NCI-H82 treated with DMSO at 0.1 percent for 48 hours (cell line): ENCODE measurements at regions not wholly inside any gene's neighbourhood (a gene's known extent, or its start where the extent isn't known, plus 50 kb on each side); places are given as distances from the start of the nearest gene placed in this dataset.

Experiments used
- DNase-seq: peaks from one replicate; lab custom pipeline; 2025; ENCODE audit not compliant: unreplicated experiment; lab: John Stamatoyannopoulos, UW

DNA sequence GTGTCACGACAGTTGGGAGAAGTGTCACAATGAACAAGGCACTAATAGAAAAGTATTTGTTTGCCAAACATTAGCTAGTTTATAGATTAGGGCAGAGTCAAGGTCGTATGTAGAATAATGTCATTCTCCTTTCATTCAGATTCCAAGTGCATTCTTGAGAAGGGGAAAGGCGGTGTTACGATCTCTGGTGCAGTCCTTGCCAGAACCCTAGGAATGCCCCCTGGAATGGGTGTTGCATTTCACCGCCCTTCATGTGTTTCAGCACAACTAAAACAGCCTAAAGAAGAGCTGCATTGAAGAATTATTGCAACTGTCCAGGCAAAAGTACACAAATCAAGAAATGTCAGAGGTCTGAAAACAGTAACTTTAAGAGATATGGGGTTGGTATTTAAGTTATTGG, 721.0 kb upstream of the WWC1 start:
- DNase-seq = no peak

DNA sequence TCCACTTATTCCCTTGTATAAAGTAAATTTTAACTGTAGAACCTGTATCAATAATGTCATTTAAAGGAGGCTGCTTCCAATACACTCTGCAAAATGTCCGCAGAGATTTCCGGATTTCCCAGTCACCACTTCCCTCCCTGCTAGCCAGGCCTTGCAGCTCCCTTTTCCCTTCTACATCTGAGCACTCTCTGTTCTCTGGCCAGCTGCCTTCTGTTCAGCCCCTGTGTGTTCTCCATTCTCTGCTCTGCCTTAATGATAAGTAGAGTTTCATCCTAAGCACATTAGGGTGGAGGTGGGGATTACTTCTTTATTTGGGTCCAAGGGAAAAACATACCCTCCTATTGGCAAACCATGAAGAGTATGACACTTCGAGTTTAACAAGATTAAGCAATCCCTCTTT, 719.6 kb upstream of the WWC1 start:
- peak; percentile 97 for DNase-seq

DNA sequence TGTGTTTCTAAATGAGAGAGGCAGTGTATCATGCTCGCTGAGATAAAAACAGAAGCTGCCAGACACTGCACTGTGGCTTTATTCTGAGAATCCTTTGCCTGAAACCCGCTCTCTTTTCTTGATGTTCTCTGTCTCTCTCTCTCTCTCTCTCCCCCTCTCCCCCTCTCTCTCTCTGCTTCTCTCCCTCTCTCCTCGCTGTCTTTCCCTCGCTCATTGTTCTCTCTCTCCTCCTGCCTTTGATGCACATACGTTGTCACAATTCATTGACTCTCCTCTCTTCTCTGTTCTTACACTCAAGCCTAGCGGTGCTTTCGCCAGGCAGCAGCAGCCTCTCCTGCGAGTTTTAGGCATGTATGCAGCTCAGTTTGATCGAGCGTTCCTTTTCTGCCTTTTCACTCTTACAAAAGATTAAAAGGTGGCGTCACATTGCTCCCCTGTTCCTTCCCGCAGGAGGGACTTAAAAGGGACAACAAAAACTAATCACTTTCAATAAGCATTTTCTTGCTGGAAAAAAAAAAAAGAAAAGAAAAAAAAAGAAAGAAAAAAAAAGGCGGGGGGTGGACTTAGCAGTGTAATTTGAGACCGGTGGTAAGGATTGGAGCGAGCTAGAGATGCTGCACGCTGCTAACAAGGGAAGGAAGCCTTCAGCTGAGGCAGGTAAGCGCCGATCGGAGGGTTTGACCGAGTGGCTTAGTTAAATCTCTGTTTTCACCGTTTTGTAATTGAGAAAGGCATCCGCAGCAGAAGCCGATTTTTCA, 717.9 kb upstream of the WWC1 start:
- peak; percentile 71 for DNase-seq

DNA sequence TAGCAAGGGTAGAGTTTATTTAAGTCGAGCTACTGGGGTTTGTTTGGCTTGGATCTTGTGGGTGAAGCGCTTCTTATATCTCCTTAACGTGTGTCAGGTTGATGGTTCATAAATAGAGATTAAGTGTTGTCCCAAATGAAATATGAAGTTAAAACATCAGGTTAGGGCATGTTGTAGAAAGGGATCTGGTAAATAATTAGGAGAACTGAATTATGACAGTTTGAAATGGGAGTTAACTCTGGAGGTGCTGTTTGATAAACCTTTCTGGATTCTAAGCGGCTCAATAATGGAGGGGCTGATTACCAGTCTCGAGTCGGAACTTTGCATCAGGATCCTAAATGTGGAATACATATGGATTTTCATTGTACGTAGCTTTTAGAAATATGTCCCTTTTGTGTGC, 717.0 kb upstream of the WWC1 start:
- DNase-seq = peak; percentile 62

DNA sequence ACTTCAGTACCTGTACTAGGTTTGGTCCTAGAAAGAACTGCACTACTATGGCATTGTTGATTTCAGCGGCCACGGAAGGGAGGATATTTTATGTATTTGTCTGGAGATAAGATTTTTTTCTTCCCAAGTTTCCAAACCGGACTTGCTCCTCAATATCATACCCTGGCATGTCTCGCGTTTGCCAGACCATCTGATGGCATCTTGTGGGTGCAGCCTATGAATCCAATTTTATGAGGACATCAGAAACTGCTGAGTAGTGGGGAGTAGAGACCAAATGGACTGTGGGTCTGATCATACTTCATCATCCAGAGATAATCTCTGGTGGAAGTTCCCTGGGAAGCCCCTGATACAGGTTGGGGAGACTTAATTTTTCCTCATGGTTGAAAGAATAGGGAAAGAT, 716.1 kb upstream of the WWC1 start:
- no peak for DNase-seq

DNA sequence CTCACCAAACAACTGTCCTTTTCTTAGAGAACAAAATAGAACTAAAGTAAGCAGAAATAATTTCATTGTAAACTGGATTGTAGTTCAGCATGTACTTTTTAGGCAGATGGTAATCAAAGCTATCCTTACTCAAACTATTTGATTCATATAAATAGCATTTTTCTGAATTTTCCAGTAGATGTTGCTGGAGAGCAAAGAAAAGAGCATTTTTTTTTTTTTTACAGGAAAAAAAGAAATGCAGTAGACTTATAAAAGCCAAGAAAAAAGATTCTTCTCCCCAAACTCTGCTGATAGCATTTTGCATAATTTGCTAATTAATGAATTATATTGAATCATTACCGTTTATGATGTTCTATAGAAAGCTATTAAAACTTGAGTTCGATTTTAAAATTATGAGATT, 715.3 kb upstream of the WWC1 start:
- DNase-seq = no peak

DNA sequence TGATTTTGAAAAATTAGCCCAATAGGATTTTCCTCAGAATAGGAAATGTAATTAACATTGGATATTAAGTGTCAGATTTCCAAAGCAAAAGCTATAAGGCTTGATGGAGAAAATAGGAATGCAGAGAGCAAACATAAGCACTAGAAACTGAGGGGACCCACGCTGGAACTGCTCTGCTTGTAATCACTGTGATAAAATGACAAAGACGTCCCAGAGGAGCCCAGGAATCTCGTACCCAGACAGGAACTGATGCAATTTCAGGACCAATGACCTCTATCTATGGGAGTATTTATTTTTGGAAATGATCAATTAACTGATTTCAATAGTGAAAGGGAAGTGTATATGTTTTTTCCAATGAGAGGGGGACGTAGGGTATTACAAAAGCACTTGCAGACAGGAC, 714.5 kb upstream of the WWC1 start:
- no peak for DNase-seq

DNA sequence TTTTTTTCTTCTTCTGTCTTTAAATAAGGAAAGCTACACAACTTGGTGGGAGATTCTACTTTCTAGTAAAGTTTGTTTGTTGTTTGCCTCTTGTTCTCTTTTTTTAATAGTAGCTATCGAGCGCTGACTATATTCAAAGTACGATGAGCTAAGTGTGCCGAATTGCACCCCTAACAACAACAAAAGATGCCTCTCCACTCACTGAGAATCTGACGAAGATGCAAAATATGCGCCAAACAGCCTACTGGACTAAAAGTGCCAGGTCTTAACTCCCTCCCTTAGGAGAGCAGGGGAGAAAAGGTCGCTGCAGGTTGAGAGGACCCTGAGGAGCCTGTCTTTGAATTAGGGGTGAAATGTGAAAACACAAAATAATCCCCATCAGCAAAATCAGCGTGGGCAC, 713.8 kb upstream of the WWC1 start:
- DNase-seq = no peak

DNA sequence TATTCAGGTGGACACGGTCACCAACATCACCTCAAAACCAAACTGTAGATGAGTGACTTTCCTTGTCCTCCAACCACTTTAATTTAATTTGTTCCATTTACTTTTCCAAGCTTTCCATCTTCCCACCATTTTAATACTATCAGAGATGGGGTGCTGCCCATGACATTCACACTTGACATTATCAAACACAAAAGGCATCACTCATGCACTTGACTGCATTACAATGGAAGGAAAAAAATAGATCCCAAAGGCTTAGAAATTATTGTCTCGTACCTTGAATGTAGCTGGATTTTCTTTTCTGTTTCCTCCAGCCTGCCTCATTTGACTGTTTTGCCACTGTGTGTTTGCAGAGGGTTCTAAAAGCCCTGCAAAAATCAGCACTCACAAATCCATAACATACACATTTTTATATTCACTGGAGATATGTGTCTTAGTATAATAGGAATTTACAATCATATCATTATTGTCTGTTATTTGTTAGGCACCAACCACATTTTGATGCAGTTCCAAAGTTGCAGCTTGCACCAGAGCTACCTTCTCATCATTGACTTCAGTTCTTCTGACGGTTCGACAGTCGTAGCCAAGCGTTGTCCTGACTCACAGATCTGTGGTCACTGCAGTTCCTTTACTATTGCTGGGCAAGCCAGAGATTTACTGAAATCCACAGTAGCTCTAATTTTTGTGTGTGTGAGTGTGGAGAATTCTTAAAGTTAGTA, 712.3 kb upstream of the WWC1 start:
- DNase-seq = no peak

DNA sequence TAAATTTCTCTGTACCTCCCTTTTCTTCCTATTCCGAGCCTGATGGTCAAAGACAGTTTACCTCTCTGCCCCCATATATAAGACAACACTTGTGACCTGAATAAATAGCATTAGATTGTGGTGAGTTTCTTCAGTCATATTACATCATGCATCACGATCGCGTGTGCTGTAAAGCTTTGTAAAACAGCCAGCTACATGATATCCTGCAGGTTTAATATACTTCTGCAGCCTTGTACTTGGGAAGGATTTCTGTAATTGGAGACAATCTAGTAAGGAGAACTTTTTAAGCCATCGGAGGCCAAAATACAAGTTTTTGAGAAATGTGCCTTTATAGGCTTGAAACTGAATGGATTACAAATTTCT, 711.8 kb upstream of the WWC1 start:
- DNase-seq = no peak

DNA sequence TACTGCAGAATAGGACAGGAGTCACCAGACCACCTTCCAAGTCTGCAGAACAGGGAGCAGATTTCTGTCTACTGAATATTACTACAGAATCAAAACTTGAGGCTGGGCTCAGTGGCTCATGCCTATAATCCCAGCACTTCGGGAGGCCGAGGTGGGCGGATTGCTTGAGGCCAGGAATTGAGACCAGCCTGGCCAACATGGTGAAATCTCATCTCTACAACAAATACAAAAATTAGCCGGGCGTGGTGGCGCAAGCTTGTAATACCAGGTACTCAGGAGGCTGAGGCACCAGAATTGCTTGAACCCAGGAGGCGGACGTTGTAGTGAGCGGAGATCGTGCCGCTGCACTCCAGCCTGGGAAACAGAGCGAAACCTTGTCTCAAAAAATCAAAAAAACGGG, 710.8 kb upstream of the WWC1 start:
- DNase-seq = no peak

DNA sequence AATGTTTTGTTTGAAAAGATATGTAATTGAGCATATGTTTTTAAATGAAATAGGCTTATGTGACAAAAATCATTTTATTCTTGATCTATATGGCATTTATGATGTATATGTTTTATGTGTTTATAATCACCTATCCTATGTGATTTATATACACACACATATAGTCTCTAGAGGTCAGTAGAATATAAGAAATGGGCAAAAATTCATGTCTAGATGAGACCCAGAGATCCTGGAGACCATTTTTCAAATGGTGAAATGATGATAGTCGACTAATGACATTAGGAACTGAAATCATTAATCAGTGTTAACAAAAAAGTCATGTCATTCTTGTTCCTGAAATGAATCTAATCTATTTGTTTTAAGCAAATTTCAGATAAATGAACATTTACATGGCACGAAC, 709.2 kb upstream of the WWC1 start:
- DNase-seq = no peak

DNA sequence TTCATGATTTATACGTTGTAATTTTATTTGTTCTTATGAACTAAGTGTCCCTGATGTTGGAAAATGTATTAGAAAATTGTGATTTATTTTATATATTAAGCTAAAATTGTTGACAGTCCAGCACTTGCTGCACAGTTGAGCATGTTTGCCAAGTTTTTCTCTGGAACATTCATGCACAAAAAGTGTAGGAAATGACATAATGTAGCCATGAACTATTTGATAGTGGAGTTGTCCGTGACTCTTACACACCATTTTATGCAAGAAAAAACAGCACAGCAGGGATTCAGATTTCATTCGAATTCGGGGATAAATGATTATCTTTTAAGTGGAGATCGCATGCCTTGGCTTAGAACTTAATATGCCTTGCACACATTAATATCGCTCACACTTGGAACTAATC, 708.6 kb upstream of the WWC1 start:
- no peak for DNase-seq

DNA sequence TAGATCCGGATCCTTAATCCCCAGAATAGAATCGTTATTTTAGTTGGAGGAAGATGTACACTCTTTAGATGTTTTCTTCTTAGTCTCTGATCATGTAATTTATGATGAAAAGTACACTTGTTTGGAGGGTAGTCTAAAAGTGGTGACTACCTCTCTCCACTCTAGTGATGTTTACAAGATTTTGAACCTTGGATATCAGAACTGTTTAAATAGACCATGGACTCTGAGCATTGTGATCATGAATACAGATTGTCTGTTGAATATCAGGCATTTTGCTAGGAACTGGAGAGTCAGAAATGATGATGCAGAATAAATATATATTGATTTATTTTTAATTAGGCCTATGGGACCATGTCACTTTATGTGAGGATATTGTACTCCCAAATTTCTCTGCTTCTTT, 706.3 kb upstream of the WWC1 start:
- no peak for DNase-seq

DNA sequence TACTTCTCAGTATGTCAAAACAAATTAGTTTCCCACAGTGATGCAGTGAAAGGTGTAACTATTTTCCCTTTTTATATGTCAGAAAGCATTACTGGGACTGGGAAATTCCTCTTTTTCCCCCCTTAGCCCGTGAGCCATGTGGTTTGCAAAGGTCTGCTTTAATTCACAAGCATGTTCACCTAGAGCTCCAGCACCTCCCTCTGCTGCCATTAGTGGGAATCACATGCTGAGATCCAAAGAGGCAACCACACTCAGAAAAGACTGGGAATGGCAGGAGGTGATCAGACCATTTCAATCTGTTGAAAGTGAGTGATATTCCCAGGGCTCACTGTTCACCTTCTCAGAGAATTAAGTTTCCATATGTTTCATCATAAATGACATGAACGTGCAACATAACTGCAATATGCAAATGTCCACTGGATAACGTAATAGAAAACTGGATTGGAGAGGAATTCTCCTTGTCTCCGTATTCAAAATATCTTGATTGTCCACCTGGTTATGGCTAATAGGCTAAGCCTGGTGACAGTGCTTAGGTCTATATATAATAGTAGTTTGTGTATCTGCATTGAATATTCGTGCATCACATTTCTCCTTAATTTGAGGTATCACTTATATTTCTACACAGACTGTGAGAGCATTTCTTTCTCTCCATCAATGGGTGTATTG, 703.5 kb upstream of the WWC1 start:
- DNase-seq = peak; percentile 67

DNA sequence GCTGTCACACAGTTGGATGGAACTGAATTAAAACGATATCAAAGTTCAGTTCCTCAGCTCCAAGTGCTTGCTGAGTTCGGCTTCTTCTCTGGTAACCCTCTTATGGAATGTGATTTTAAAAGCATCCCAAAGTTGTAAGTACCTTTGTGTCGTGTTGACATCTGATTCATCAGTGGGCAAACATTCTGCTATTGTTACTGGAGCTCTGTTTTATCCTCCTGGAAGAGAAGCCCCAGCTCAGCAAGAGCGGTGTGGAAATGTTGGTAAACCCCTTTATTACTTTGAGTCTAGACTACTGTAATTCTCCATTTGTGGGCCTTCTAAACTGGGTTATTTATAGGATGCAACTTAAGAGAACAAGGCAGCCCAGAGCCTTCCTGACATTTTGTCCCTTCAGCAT, 699.3 kb upstream of the WWC1 start:
- no peak for DNase-seq

DNA sequence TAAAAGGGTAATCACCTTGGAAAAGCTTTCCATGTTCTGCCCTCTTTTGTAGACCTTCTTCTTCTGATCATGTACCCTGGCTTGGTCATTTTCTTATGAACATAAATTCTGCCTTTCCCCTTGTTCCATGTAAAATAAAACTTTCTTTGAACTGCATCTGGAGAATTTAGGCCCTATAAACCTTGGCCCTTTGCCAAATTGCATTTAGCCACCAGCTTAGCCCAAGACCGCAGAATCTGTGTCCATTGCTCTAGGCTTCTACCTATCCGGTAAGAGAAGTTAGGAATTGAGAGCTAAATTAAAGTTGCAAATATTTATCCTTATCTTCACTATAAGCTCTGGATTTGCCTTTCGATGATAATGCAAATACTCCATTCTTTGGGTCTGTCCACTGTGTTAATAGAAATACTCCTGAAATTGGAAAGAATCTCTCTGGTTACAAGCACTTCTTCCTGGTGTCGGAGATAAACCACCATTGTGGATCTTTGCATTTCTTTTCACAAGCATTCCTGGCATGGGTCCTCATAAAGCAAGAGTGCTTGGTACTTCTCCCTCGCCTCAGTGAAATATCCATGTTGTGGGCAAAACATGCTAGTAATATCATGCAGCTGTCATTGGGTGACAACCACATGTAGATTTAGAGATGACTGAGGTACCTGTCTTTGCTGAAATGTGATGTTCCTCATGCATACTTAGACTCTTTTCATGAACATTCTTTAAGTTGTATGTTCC, 698.0 kb upstream of the WWC1 start:
- no peak for DNase-seq

DNA sequence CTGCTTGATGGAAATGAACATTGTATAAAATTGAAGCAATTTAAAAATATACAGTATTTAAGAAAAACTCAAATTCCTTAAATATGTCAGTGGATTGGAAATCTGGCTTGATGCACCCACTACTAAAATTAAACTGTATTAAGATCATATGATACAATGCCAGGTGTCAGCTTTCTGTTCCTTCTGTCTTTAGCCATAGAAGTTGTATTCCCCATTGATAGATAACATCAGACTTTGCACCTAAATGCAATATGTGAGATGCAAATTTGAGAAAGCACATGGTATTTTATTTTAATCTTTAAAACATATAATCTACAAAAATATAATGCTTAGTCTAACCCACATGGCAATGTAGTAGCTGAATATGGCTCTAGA, 697.4 kb upstream of the WWC1 start:
- no peak for DNase-seq

DNA sequence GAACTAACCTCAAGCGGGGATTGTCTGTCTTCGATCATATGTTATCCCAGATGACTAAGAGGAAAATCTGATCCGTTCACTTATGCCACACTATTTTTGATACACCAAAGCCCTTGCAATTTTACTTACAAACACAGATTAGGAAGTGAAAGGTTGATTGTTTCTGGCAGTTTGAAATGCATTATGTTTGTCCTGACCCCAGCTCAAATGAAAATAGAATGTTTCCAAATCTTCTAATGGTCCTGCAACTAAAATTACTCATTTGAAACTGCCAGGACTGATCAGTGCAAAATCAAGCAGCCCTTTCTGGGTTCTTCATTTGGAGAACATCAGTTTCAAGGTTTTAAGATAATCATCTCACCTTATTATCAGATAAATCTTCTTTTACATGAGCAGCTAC, 696.7 kb upstream of the WWC1 start:
- DNase-seq = no peak

DNA sequence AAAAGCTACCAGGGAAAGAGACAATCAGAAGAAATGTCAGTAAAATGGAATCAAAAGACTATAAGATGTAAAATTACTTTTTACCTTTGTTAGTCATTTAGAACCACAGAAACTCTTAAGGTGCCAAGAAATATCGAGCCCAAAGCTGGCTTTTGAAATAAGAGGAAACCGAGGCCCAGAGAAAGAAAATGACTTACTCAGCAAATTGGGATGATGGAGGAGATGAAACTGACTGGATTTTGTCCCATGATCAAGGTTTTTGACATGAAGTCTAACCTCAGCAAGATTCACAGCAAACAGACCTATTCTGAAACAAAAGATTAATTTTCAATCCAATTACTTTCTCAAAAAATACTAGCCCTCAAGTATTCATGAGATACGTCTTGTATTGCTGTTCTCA, 696.2 kb upstream of the WWC1 start:
- DNase-seq = no peak

DNA sequence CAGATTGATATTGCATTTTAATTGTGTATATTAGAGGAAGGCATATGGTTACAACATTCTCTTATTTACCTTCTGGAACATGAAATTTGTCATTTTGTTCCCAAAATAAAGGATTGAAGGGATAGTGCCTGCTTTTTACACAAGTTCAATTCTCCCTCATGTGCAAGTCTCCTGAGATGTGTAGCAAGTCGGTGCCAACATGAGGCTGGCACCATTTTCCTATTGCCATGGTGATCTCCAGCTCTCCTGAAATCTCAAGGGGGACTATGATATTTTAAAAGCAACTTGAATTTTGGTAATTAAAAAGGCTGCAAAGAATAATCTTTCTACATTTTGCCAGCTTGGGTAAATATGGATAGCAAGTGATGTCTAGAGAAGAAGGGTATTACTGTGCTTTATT, 693.3 kb upstream of the WWC1 start:
- DNase-seq = no peak

DNA sequence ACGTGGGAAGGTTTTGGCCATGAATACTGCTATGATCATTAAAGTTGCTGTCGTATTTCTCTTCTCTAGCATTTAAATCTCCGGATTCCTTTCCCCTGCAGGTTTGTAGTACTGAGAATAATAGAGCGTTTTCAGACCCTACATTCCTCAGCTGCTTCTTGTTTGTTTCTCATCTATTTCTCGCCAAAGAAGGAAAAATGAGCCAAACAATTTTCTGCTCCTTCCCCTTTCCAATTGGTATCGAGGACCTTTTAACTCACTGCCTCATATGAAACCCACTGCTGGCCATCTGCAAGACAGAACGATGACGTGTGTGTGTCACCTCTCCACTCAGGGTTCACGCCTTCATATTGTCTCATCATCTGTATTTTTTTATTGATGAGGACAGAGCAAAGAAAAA, 689.4 kb upstream of the WWC1 start:
- DNase-seq = no peak
